ENCODE measurements at regions not wholly inside any gene's neighbourhood (a gene's known extent, or its start where the extent isn't known, plus 50 kb on each side); places are given as distances from the start of the nearest gene placed in this dataset.
"Not testable (repeated sequence)": the region's sequence is repeated elsewhere in the genome, so short reads cannot be mapped to it uniquely, and the experiment has no call there.

DNA sequence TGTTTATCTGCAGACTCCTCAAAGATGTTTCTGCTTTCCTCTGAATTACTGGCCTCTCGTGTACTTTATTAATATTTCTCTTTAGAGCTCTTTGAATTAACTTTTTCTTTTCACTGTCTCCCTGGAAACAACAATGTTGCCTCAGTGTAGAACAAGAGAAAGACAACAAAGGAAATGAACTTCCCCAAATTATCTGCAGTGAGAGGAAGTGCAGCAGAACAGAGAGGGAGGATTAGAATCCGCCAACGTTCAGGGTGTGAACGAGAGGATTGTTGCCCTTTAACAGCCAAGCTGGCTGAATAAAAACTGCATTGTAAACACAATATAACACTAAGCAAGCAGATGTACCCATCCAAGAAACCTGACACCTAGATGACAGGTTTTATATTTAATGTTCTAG is 375.9 kb downstream of the GALC start:
- Histone ChIP-seq H3K4me3 (no peak overlapping the region), H3K27me3 (no peaks in the 10 kb centered on the region), H3K9me3 (peaks cover 0 to 8% (median 8%) of the 10 kb centered on the region in 4 donors), H3K36me3 (no peaks in the 10 kb centered on the region), H3K4me1 (no peaks in the 10 kb centered on the region), H3K27ac (replicated peaks in 1 of 4) (no peak overlapping the region)
- WGBS, result 54% methylated on average over 4 of the region's 4 CpGs
- intact Hi-C loops (cut with DNase I), result no loop called here
- TF ChIP-seq POLR2A (IDR thresholded peaks at IDR 0.05; ENCODE audit: low read depth) (no peak), EP300 (IDR thresholded peaks at IDR 0.05) (no peak), POLR2AphosphoS5 (IDR thresholded peaks at IDR 0.05) (no peak)
- TF ChIP-seq, protein P1, sequence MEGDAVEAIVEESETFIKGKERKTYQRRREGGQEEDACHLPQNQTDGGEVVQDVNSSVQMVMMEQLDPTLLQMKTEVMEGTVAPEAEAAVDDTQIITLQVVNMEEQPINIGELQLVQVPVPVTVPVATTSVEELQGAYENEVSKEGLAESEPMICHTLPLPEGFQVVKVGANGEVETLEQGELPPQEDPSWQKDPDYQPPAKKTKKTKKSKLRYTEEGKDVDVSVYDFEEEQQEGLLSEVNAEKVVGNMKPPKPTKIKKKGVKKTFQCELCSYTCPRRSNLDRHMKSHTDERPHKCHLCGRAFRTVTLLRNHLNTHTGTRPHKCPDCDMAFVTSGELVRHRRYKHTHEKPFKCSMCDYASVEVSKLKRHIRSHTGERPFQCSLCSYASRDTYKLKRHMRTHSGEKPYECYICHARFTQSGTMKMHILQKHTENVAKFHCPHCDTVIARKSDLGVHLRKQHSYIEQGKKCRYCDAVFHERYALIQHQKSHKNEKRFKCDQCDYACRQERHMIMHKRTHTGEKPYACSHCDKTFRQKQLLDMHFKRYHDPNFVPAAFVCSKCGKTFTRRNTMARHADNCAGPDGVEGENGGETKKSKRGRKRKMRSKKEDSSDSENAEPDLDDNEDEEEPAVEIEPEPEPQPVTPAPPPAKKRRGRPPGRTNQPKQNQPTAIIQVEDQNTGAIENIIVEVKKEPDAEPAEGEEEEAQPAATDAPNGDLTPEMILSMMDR (IDR thresholded peaks at IDR 0.05), result no peak
- no peak for DNase-seq (ENCODE audit: extremely low spot score)

DNA sequence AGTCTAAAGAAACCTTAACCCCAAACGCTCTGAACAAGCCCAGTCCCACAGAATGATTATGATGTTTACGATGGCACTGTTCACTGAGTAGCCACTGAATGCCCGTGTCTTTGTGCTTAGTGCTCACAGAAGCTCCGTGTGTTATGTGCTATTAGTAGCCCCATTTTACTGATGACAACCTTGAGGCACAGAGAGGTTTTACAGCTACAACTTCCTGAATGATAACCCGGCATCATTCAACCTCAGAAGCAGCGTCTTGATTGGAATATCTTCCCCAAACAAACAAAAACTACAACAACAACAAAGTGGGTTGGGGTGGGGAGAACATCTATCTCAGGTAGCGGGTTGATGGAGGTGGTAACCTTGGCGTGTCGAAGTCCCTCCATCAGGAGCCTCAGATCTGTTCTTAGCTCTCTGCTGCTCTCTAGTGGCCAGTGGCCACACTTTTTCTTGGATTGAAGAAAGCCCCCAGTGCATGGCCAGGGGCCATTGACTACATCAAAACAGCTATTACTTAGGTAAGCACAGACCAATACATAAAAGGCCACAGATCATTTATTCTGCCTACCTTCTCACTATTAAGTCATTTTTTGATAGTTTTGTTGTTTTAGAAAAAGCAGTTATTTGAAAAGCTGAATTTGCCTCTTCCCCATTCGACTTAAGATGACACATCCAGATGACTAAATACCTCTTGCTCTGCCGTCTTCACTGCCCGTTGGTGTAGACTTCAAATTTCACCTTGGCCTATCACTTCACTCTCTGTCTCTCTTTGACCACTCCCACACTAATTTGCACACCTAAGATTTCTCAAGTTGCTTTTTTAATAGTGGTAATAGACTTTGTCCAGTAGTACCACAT is 376.9 kb downstream of the GALC start:
- intact Hi-C loops (cut with DNase I), result no loop called here

DNA sequence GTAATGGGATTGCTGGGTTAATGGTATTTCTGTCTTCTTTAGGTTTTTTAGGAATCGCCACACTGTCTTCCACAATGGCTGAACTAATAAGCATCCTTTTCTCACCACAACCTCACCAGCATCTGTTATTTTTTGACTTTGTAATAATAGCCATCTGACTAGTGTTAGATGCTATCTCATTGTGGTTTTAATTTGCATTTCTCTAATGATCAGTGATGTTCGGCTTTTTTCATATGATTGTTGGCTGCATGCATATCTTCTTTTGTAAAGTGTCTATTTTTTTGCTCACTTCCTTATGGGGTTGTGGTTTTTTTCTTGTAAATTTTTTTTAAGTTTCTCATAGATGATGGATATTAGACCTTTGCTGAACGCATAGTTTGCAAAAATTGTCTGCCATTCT is 377.9 kb downstream of the GALC start:
- no peaks in the 10 kb centered on the region for H3K9me3 ChIP-seq
- no peak for TF ChIP-seq POLR2AphosphoS5 (IDR thresholded peaks at IDR 0.05)
- TF ChIP-seq POLR2A (IDR thresholded peaks at IDR 0.05; ENCODE audit: low read depth), result no peak
- no peak for TF ChIP-seq EP300 (IDR thresholded peaks at IDR 0.05)
- TF ChIP-seq, protein P1 (IDR thresholded peaks at IDR 0.05), result no peak
- no peak overlapping the region for H3K27ac ChIP-seq (replicated peaks in 1 of 4)
- no peaks in the 10 kb centered on the region for H3K27me3 ChIP-seq
- 85% methylated on average over 3 of the region's 3 CpGs for WGBS
- no peak for DNase-seq (ENCODE audit: extremely low spot score)
- no peak overlapping the region for H3K4me3 ChIP-seq
- intact Hi-C loops (cut with DNase I), result no loop called here
- no peaks in the 10 kb centered on the region for H3K4me1 ChIP-seq
- H3K36me3 ChIP-seq, result no peaks in the 10 kb centered on the region

More for the DNA sequence above, 376.9 kb downstream of the GALC start:
- Histone ChIP-seq H3K27me3 (no peaks in the 10 kb centered on the region), H3K36me3 (no peaks in the 10 kb centered on the region), H3K4me3 (no peak overlapping the region), H3K4me1 (no peaks in the 10 kb centered on the region), H3K27ac (replicated peaks in 1 of 4) (no peak overlapping the region), H3K9me3 (peaks cover 0 to 3% (median 1%) of the 10 kb centered on the region in 4 donors)
- WGBS, result 53% methylated on average over 12 of the region's 12 CpGs
- TF ChIP-seq, protein P1 (IDR thresholded peaks at IDR 0.05), result peak; percentile 59 to 80 (median 60)
- TF ChIP-seq POLR2A (IDR thresholded peaks at IDR 0.05; ENCODE audit: low read depth) (no peak), POLR2AphosphoS5 (IDR thresholded peaks at IDR 0.05) (no peak), EP300 (IDR thresholded peaks at IDR 0.05) (no peak)
- peak; percentile 81 for DNase-seq (ENCODE audit: extremely low spot score)

DNA sequence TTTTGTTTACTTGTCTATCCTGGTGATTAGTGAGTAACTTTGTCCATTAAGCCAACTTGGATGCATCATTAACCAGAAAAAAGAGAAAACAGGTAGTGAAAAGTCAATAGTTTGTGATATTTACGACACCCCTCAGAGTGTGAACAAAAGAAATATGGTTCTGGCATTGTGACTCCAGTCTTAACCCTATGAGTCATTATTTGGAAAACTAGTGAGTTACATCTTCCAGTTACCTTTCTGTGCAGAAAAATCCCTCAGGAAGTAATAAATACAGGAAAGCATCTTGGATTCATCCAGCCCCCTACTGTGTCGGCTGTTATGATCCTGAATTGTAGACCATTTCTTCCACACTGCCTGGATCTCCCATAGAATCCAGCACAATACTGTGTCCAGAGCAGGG is 379.1 kb downstream of the GALC start:
- no peak overlapping the region for H3K27ac ChIP-seq (replicated peaks in 1 of 4)
- no peaks in the 10 kb centered on the region for H3K36me3 ChIP-seq
- intact Hi-C loops (cut with DNase I), result no loop called here
- WGBS, result 62% methylated on average over 2 of the region's 2 CpGs
- DNase-seq (ENCODE audit: extremely low spot score), result peak; percentile 45
- no peak overlapping the region for H3K4me3 ChIP-seq
- no peaks in the 10 kb centered on the region for H3K9me3 ChIP-seq
- TF ChIP-seq POLR2A (IDR thresholded peaks at IDR 0.05; ENCODE audit: low read depth), result no peak
- H3K27me3 ChIP-seq, result no peaks in the 10 kb centered on the region
- H3K4me1 ChIP-seq, result no peaks in the 10 kb centered on the region

DNA sequence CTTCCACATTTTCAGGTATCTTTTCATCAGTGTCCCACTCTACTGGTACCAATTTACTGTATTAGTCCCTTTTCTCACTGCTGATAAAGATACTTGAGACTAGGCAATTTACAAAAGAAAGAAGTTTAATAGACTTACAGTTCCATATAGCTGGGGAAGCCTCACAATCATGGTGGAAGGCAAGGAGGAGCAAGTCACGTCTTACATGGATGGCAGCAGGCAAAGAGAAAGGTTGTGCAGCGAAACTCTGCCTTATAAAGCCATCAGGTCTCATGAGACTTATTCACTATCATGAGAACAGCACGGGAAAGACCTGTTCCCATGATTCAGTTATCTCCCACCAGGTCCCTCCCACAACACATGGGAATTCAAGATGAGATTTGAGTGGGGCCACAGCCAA is 385.9 kb downstream of the GALC start:
- intact Hi-C loops (cut with DNase I), result not testable (repeated sequence)

More for the DNA sequence above, 385.9 kb downstream of the GALC start:
- not testable (repeated sequence) for DNase-seq (ENCODE audit: extremely low spot score); H3K36me3 ChIP-seq; H3K4me3 ChIP-seq; H3K27me3 ChIP-seq; H3K9me3 ChIP-seq; H3K4me1 ChIP-seq; H3K27ac ChIP-seq (replicated peaks in 1 of 4)
- 87% methylated on average over 3 of the region's 3 CpGs for WGBS
